ENCODE measurements at regions not wholly inside any gene's neighbourhood (a gene's known extent, or its start where the extent isn't known, plus 50 kb on each side); places are given as distances from the start of the nearest gene placed in this dataset.

DNA sequence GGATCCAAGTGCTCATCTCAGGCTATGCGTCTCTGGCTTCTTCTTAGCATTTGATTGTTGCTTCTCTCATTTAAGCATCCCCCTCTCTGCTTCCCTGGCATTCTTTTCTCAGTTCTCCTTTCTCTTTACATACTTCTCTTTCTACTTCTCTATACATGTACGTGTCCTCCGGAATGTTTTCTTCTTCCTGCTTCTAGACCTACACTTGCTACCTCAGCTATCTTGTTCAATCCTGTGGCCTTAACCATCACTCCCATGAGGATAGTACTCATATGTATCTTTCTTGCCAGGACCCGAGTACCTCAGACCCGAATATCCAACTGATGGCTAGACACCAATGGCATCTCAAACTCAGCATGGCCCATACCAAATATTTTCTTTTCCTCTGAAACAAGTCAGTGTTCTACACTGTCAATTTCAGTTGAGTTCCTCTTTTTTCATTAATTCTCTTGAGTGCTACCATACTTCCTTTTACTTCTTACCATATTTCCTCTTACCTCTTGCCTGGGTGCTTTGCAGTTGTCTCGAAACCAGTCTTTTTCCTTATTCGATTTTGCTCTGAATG, 115.1 kb upstream of the SLC38A2 start:
- no peak for TF ChIP-seq CTCF (IDR thresholded peaks at IDR 0.05; ENCODE audit: low read depth, low read length, missing control alignments)
- H3K4me3 ChIP-seq (ENCODE audit: low read depth, low read length) = no peak overlapping the region
- DNase-seq (ENCODE audit: low read depth) = no peak
- in situ Hi-C loops (cut with HindIII; ENCODE audit: low sequenced_read_pairs) = no loop called here

GRCh38 chr12:46486588-46486987, 114.0 kb upstream of the SLC38A2 start:
- no peak for TF ChIP-seq CTCF (IDR thresholded peaks at IDR 0.05; ENCODE audit: low read depth, low read length, missing control alignments)

DNA sequence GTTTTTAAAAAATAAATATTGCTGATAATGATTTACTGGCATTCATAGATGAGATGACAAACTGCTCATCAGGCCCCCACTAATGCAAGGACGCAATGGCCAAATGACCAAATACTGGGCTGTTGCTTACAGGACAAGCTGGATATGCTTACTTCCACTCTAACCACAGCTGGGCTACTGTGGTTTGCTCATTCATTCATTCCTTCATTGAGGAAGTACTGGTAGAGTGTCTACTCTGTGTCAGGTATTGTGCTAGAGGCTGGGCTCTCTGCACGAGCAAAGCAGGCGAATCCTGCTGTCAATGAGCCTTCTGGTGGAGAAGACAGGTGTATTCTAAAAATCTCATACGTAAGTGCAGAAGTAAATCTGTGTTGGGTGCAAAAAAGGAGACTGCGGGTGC, 113.3 kb upstream of the SLC38A2 start:
- DNase-seq (ENCODE audit: low read depth) = no peak
- in situ Hi-C loops (cut with HindIII; ENCODE audit: low sequenced_read_pairs) = no loop called here
- TF ChIP-seq CTCF (IDR thresholded peaks at IDR 0.05; ENCODE audit: low read depth, low read length, missing control alignments) = no peak
- H3K4me3 ChIP-seq (ENCODE audit: low read depth, low read length) = no peak overlapping the region

More at GRCh38 chr12:46486588-46486987, 114.0 kb upstream of the SLC38A2 start:
- in situ Hi-C loops (cut with HindIII; ENCODE audit: low sequenced_read_pairs) = no loop called here
- H3K4me3 ChIP-seq (ENCODE audit: low read depth, low read length) = no peak overlapping the region
- no peak for DNase-seq (ENCODE audit: low read depth)

DNA sequence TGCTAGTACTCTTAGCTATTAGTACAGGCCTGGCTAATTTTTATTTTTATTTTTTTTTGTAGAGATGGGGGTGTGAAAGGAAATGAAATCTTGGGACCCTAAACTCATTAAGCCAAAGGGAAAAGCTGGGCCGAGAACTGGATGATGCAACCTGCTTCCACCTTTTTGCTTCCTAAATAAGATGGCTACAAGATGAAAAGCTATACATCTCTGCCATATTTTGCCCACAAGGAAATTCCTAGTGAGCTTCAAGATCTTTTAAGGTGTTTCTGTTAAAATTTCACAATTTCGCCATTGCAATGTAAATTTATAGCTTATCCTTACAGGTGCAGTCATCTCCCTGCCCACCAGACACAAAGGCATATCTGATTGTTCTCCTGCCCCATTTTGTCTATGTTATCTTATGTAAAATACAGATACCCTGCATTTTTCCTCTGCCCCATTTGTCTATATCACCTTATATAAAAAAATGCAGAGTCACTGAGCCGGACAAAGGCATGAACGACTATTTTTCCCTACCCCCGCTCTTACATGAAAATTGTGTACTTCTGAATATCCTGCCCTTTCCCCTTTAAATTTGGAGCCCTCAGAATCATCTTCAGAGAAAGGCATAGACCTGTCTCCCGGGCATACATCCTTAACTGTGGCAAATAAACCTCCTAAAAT, 112.0 kb upstream of the SLC38A2 start:
- H3K4me3 ChIP-seq (ENCODE audit: low read depth, low read length) = no peak overlapping the region
- DNase-seq (ENCODE audit: low read depth) = no peak
- in situ Hi-C loops (cut with HindIII; ENCODE audit: low sequenced_read_pairs) = no loop called here
- TF ChIP-seq CTCF (IDR thresholded peaks at IDR 0.05; ENCODE audit: low read depth, low read length, missing control alignments) = no peak

DNA sequence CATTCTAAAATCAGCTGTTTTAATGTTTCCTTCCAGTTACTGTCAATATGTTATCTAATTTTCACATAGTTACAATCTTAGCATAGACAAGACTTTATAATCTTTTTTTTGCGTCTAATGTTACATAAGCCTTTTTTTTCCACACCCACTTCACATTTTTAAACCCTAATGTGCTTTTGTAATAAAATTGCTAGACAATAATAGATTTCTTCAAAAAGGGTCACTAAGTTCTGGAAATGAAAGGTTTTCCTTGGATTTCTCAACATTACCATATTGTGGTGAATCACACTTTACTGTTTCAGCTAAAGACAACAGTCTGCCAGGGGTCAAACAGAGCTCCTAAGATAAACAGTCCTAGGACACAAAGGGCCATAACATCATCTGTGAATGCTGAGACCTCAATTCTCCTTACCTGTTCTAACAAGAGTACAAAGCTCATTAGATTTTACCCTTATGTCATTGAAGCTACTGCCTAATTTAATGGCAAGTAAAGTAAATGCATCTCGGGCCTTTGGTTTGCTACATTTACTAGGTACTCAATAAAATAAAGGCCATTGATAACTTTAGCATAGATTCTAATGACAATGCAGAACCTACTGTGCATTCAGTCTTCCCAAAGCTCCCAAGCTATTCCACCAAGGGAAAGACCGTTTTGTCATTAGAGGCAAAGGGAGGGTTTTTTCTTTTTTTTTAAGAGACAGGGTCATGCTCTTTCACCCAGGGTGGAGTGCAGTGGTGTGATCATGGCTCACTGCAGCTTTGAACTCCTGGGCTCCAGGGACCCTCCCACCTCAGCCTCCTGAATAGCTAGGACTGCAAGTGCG, 111.2 kb upstream of the SLC38A2 start:
- TF ChIP-seq CTCF (IDR thresholded peaks at IDR 0.05; ENCODE audit: low read depth, low read length, missing control alignments) = no peak
- in situ Hi-C loops (cut with HindIII; ENCODE audit: low sequenced_read_pairs) = no loop called here
- no peak for DNase-seq (ENCODE audit: low read depth)

GRCh38 chr12:46480724-46481123, 108.2 kb upstream of the SLC38A2 start:
- DNase-seq (ENCODE audit: low read depth) = no peak
- in situ Hi-C loops (cut with HindIII; ENCODE audit: low sequenced_read_pairs) = no loop called here
- TF ChIP-seq CTCF (IDR thresholded peaks at IDR 0.05; ENCODE audit: low read depth, low read length, missing control alignments) = no peak
- H3K4me3 ChIP-seq (ENCODE audit: low read depth, low read length) = no peak overlapping the region

More for the DNA sequence above, 111.2 kb upstream of the SLC38A2 start:
- H3K4me3 ChIP-seq (ENCODE audit: low read depth, low read length) = no peak overlapping the region

Measured in astrocyte of the cerebellum (primary cell).